GM21529 (cell line): ENCODE measurements at regions not wholly inside any gene's neighbourhood (a gene's known extent, or its start where the extent isn't known, plus 50 kb on each side); places are given as distances from the start of the nearest gene placed in this dataset.

ENCODE experiments used
- ATAC-seq: cut with Tn5 transposase; IDR thresholded peaks from one replicate; pipeline ENCODE4 v1.9.1; 2021; ENCODE audit not compliant: unreplicated experiment

GRCh38 chr14:101236496-101237251 is 324.6 kb upstream of the DIO3 start:
- ATAC-seq = no peak

- no peak for ATAC-seq
These were observed 324.1 kb upstream of the DIO3 start for GRCh38 chr14:101237252-101237616.

- no peak for ATAC-seq
These were observed 322.2 kb upstream of the DIO3 start for GRCh38 chr14:101239065-101239464.

GRCh38 chr14:101241147-101241546 is 320.1 kb upstream of the DIO3 start:
- ATAC-seq = no peak

GRCh38 chr14:101241807-101242278 is 319.5 kb upstream of the DIO3 start:
- no peak for ATAC-seq

GRCh38 chr14:101242442-101243385 is 318.6 kb upstream of the DIO3 start:
- ATAC-seq = no peak

- no peak for ATAC-seq
These were observed 317.5 kb upstream of the DIO3 start for GRCh38 chr14:101243587-101244338.

GRCh38 chr14:101246894-101247841 is 314.1 kb upstream of the DIO3 start:
- no peak for ATAC-seq

- ATAC-seq = no peak
These were observed 313.2 kb upstream of the DIO3 start for GRCh38 chr14:101247842-101248725.

- ATAC-seq = no peak
These were observed 312.2 kb upstream of the DIO3 start for GRCh38 chr14:101248840-101249675.

GRCh38 chr14:101249676-101250036 is 311.6 kb upstream of the DIO3 start:
- no peak for ATAC-seq

- no peak for ATAC-seq
These were observed 310.9 kb upstream of the DIO3 start for GRCh38 chr14:101250336-101250947.

- no peak for ATAC-seq
These were observed 310.1 kb upstream of the DIO3 start for GRCh38 chr14:101250948-101251811.

- no peak for ATAC-seq
These were observed 309.4 kb upstream of the DIO3 start for GRCh38 chr14:101251812-101252442.

- no peak for ATAC-seq
These were observed 308.7 kb upstream of the DIO3 start for GRCh38 chr14:101252443-101253214.

GRCh38 chr14:101253948-101254347 is 307.3 kb upstream of the DIO3 start:
- no peak for ATAC-seq
